ENCODE measurements at regions not wholly inside any gene's neighbourhood (a gene's known extent, or its start where the extent isn't known, plus 50 kb on each side); places are given as distances from the start of the nearest gene placed in this dataset.

GRCh38 chr2:106311041-106311370 lies 116.9 kb upstream of the UXS1 start:
- CTCF ChIA-PET = no interaction called here
- POLR2A ChIA-PET = no interaction called here
- no peak for DNase-seq
- H3K36me3 ChIP-seq (ENCODE audit: control insufficient read depth in 4 of 4, insufficient read depth in 4 of 4, low read length in 3 of 4) = no peaks in the 10 kb centered on the region
- 100% methylated on average over 1 of the region's 5 CpGs for WGBS (ENCODE audit: insufficient coverage)
- no peaks in the 10 kb centered on the region for H3K27me3 ChIP-seq (replicated peaks in 2 of 5; ENCODE audit: control insufficient read depth in 4 of 5, insufficient read depth in 5 of 5, low read length in 4 of 5)
- H3K4me1 ChIP-seq (ENCODE audit: control extremely low read depth in 1 of 4, control insufficient read depth in 4 of 4, insufficient read depth in 4 of 4, low read length in 3 of 4) = peaks cover 0 to 5% (median 0%) of the 10 kb centered on the region in 4 experiments
- H3K4me3 ChIP-seq (ENCODE audit: control insufficient read depth in 1 of 7, extremely low read depth in 1 of 7, insufficient read depth in 4 of 7, low read depth in 2 of 7, low read length in 6 of 7) = no peak overlapping the region
- no peak overlapping the region for H3K27ac ChIP-seq (ENCODE audit: insufficient read depth in 1 of 2, low read depth in 1 of 2, low read length in 2 of 2, poor library complexity in 1 of 2, severe bottlenecking in 2 of 2)
- no peaks in the 10 kb centered on the region for H3K9me3 ChIP-seq (ENCODE audit: control extremely low read depth in 1 of 5, control insufficient read depth in 4 of 5, insufficient read depth in 2 of 5, low read depth in 1 of 5, low read length in 4 of 5)

- WGBS (ENCODE audit: insufficient coverage) = no CpG with 5 or more reads among the region's 1 CpG
- peaks cover 0 to 7% (median 2%) of the 10 kb centered on the region in 5 experiments for H3K9me3 ChIP-seq (ENCODE audit: control extremely low read depth in 1 of 5, control insufficient read depth in 4 of 5, insufficient read depth in 2 of 5, low read depth in 1 of 5, low read length in 4 of 5)
- CTCF ChIA-PET = no interaction called here
- DNase-seq = no peak
- no peak overlapping the region for H3K4me3 ChIP-seq (ENCODE audit: control insufficient read depth in 1 of 7, extremely low read depth in 1 of 7, insufficient read depth in 4 of 7, low read depth in 2 of 7, low read length in 6 of 7)
- H3K27me3 ChIP-seq (replicated peaks in 2 of 5; ENCODE audit: control insufficient read depth in 4 of 5, insufficient read depth in 5 of 5, low read length in 4 of 5) = no peaks in the 10 kb centered on the region
- H3K36me3 ChIP-seq (ENCODE audit: control insufficient read depth in 4 of 4, insufficient read depth in 4 of 4, low read length in 3 of 4) = no peaks in the 10 kb centered on the region
- POLR2A ChIA-PET = no interaction called here
- H3K27ac ChIP-seq (ENCODE audit: insufficient read depth in 1 of 2, low read depth in 1 of 2, low read length in 2 of 2, poor library complexity in 1 of 2, severe bottlenecking in 2 of 2) = no peak overlapping the region
- no peaks in the 10 kb centered on the region for H3K4me1 ChIP-seq (ENCODE audit: control extremely low read depth in 1 of 4, control insufficient read depth in 4 of 4, insufficient read depth in 4 of 4, low read length in 3 of 4)
These were observed 113.8 kb upstream of the UXS1 start for GRCh38 chr2:106307860-106308259.

DNA sequence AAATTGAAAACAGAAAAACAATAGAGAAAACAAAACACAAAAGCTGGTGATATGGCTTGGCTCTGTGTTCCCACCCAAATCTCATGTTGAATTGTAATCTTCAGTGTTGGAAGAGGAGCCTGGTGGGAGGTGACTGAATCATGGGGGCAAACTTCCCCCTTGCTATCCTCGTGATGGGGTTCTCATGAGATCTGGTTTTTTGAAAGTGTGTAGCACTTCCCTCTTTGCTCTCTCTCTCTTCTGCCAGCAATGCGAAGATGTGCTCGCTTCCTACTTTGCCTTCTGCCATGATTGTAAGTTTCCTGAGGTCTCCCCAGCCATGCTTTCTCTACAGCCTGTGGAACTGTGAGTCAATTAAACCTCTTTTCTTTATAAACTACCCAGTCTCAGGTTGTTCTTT lies 112.3 kb upstream of the UXS1 start:
- H3K4me3 ChIP-seq (ENCODE audit: control insufficient read depth in 1 of 7, extremely low read depth in 1 of 7, insufficient read depth in 4 of 7, low read depth in 2 of 7, low read length in 6 of 7) = no peak overlapping the region
- no peaks in the 10 kb centered on the region for H3K27me3 ChIP-seq (replicated peaks in 2 of 5; ENCODE audit: control insufficient read depth in 4 of 5, insufficient read depth in 5 of 5, low read length in 4 of 5)
- CTCF ChIA-PET = no interaction called here
- 100% methylated on average over 2 of the region's 3 CpGs for WGBS (ENCODE audit: insufficient coverage)
- no peaks in the 10 kb centered on the region for H3K4me1 ChIP-seq (ENCODE audit: control extremely low read depth in 1 of 4, control insufficient read depth in 4 of 4, insufficient read depth in 4 of 4, low read length in 3 of 4)
- peaks cover 0 to 10% (median 2%) of the 10 kb centered on the region in 5 experiments for H3K9me3 ChIP-seq (ENCODE audit: control extremely low read depth in 1 of 5, control insufficient read depth in 4 of 5, insufficient read depth in 2 of 5, low read depth in 1 of 5, low read length in 4 of 5)
- POLR2A ChIA-PET = no interaction called here
- no peak overlapping the region for H3K27ac ChIP-seq (ENCODE audit: insufficient read depth in 1 of 2, low read depth in 1 of 2, low read length in 2 of 2, poor library complexity in 1 of 2, severe bottlenecking in 2 of 2)
- H3K36me3 ChIP-seq (ENCODE audit: control insufficient read depth in 4 of 4, insufficient read depth in 4 of 4, low read length in 3 of 4) = no peaks in the 10 kb centered on the region
- DNase-seq = no peak

- POLR2A ChIA-PET = no interaction called here
- Histone ChIP-seq H3K36me3 (ENCODE audit: control insufficient read depth in 4 of 4, insufficient read depth in 4 of 4, low read length in 3 of 4) (no peaks in the 10 kb centered on the region), H3K9me3 (ENCODE audit: control extremely low read depth in 1 of 5, control insufficient read depth in 4 of 5, insufficient read depth in 2 of 5, low read depth in 1 of 5, low read length in 4 of 5) (peaks cover 0 to 10% (median 2%) of the 10 kb centered on the region in 5 experiments), H3K27me3 (replicated peaks in 2 of 5; ENCODE audit: control insufficient read depth in 4 of 5, insufficient read depth in 5 of 5, low read length in 4 of 5) (no peaks in the 10 kb centered on the region), H3K4me1 (ENCODE audit: control extremely low read depth in 1 of 4, control insufficient read depth in 4 of 4, insufficient read depth in 4 of 4, low read length in 3 of 4) (no peaks in the 10 kb centered on the region), H3K4me3 (ENCODE audit: control insufficient read depth in 1 of 7, extremely low read depth in 1 of 7, insufficient read depth in 4 of 7, low read depth in 2 of 7, low read length in 6 of 7) (no peak overlapping the region), H3K27ac (ENCODE audit: insufficient read depth in 1 of 2, low read depth in 1 of 2, low read length in 2 of 2, poor library complexity in 1 of 2, severe bottlenecking in 2 of 2) (no peak overlapping the region)
- CTCF ChIA-PET = no interaction called here
- no peak for DNase-seq
- 82% methylated on average over 4 of the region's 5 CpGs for WGBS (ENCODE audit: insufficient coverage)
These were observed 110.6 kb upstream of the UXS1 start for GRCh38 chr2:106304612-106305184.

- POLR2A ChIA-PET = no interaction called here
- Histone ChIP-seq H3K4me1 (ENCODE audit: control extremely low read depth in 1 of 4, control insufficient read depth in 4 of 4, insufficient read depth in 4 of 4, low read length in 3 of 4) (no peaks in the 10 kb centered on the region), H3K9me3 (ENCODE audit: control extremely low read depth in 1 of 5, control insufficient read depth in 4 of 5, insufficient read depth in 2 of 5, low read depth in 1 of 5, low read length in 4 of 5) (peaks cover 0 to 7% (median 0%) of the 10 kb centered on the region in 5 experiments), H3K4me3 (ENCODE audit: control insufficient read depth in 1 of 7, extremely low read depth in 1 of 7, insufficient read depth in 4 of 7, low read depth in 2 of 7, low read length in 6 of 7) (no peak overlapping the region), H3K27ac (ENCODE audit: insufficient read depth in 1 of 2, low read depth in 1 of 2, low read length in 2 of 2, poor library complexity in 1 of 2, severe bottlenecking in 2 of 2) (no peak overlapping the region), H3K36me3 (ENCODE audit: control insufficient read depth in 4 of 4, insufficient read depth in 4 of 4, low read length in 3 of 4) (no peaks in the 10 kb centered on the region), H3K27me3 (replicated peaks in 2 of 5; ENCODE audit: control insufficient read depth in 4 of 5, insufficient read depth in 5 of 5, low read length in 4 of 5) (peaks cover 0 to 2% (median 0%) of the 10 kb centered on the region in 5 experiments)
- WGBS (ENCODE audit: insufficient coverage) = 16% methylated on average over 2 of the region's 2 CpGs
- CTCF ChIA-PET = no interaction called here
- DNase-seq = no peak
These were observed 105.6 kb upstream of the UXS1 start for GRCh38 chr2:106299696-106300095.

- H3K27ac ChIP-seq (ENCODE audit: insufficient read depth in 1 of 2, low read depth in 1 of 2, low read length in 2 of 2, poor library complexity in 1 of 2, severe bottlenecking in 2 of 2) = no peak overlapping the region
- no peaks in the 10 kb centered on the region for H3K9me3 ChIP-seq (ENCODE audit: control extremely low read depth in 1 of 5, control insufficient read depth in 4 of 5, insufficient read depth in 2 of 5, low read depth in 1 of 5, low read length in 4 of 5)
- H3K4me1 ChIP-seq (ENCODE audit: control extremely low read depth in 1 of 4, control insufficient read depth in 4 of 4, insufficient read depth in 4 of 4, low read length in 3 of 4) = no peaks in the 10 kb centered on the region
- CTCF ChIA-PET = no interaction called here
- 94% methylated on average over 3 of the region's 8 CpGs for WGBS (ENCODE audit: insufficient coverage)
- H3K4me3 ChIP-seq (ENCODE audit: control insufficient read depth in 1 of 7, extremely low read depth in 1 of 7, insufficient read depth in 4 of 7, low read depth in 2 of 7, low read length in 6 of 7) = no peak overlapping the region
- DNase-seq = no peak
- H3K27me3 ChIP-seq (replicated peaks in 2 of 5; ENCODE audit: control insufficient read depth in 4 of 5, insufficient read depth in 5 of 5, low read length in 4 of 5) = peaks cover 0 to 2% (median 0%) of the 10 kb centered on the region in 5 experiments
- POLR2A ChIA-PET = interaction anchor here (0.6 kb wide), 1 partner anchor 489 kb away, joined by 5 read pairs; no protein-coding TSS in a partner anchor
- no peaks in the 10 kb centered on the region for H3K36me3 ChIP-seq (ENCODE audit: control insufficient read depth in 4 of 4, insufficient read depth in 4 of 4, low read length in 3 of 4)
These were observed 102.2 kb upstream of the UXS1 start for GRCh38 chr2:106296182-106296815.

DNA sequence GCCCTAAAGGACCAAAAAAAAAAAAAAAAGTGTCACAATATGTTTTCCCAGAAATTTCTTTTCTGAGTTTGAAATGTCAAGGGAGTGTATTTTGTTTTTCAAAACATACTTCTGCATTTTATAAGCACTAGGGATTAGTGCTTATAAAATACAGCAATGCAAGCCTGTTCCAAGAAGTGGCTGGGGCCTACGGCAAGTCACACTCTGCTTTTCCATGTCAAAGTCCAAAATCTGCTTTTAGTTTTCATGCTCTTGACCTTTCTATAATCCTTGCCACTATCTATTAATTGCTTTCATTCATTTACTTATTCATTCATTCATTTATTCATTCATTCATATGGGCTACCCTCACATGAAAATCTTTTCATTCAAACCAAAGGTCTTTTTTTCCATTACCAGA lies 100.1 kb upstream of the UXS1 start:
- POLR2A ChIA-PET = no interaction called here
- Histone ChIP-seq H3K27ac (ENCODE audit: insufficient read depth in 1 of 2, low read depth in 1 of 2, low read length in 2 of 2, poor library complexity in 1 of 2, severe bottlenecking in 2 of 2) (no peak overlapping the region), H3K27me3 (replicated peaks in 2 of 5; ENCODE audit: control insufficient read depth in 4 of 5, insufficient read depth in 5 of 5, low read length in 4 of 5) (peaks cover 0 to 2% (median 0%) of the 10 kb centered on the region in 5 experiments), H3K4me3 (ENCODE audit: control insufficient read depth in 1 of 7, extremely low read depth in 1 of 7, insufficient read depth in 4 of 7, low read depth in 2 of 7, low read length in 6 of 7) (no peak overlapping the region), H3K4me1 (ENCODE audit: control extremely low read depth in 1 of 4, control insufficient read depth in 4 of 4, insufficient read depth in 4 of 4, low read length in 3 of 4) (no peaks in the 10 kb centered on the region), H3K9me3 (ENCODE audit: control extremely low read depth in 1 of 5, control insufficient read depth in 4 of 5, insufficient read depth in 2 of 5, low read depth in 1 of 5, low read length in 4 of 5) (no peaks in the 10 kb centered on the region), H3K36me3 (ENCODE audit: control insufficient read depth in 4 of 4, insufficient read depth in 4 of 4, low read length in 3 of 4) (no peaks in the 10 kb centered on the region)
- WGBS (ENCODE audit: insufficient coverage) = 100% methylated on average over 1 of the region's 1 CpG
- CTCF ChIA-PET = no interaction called here
- DNase-seq = no peak

Measured in common myeloid progenitor, CD34-positive (primary cell).